Osteocyte (in vitro differentiated cells): ENCODE measurements at regions not wholly inside any gene's neighbourhood (a gene's known extent, or its start where the extent isn't known, plus 50 kb on each side); places are given as distances from the start of the nearest gene placed in this dataset.

Source experiments
- DNase-seq: peaks from one replicate; pipeline ENCODE4 v3.0.0; 2021; ENCODE audit warnings: mixed read lengths; ENCODE audit not compliant: unreplicated experiment; ENCODE audit errors: extremely low spot score
- H3K27ac Mint-ChIP-seq: one replicate; pipeline ENCODE4 v1.8.0; 2021; ENCODE audit warnings: mild to moderate bottlenecking, mixed read lengths; ENCODE audit not compliant: unreplicated experiment
- H3K27me3 Mint-ChIP-seq: one replicate; pipeline ENCODE4 v1.8.0; 2021; ENCODE audit warnings: mixed read lengths; ENCODE audit not compliant: unreplicated experiment
- H3K36me3 Mint-ChIP-seq: one replicate; pipeline ENCODE4 v1.8.0; 2021; ENCODE audit warnings: mixed read lengths; ENCODE audit not compliant: unreplicated experiment
- H3K4me1 Mint-ChIP-seq: one replicate; pipeline ENCODE4 v1.8.0; 2021; ENCODE audit warnings: mixed read lengths; ENCODE audit not compliant: unreplicated experiment
- H3K4me3 Mint-ChIP-seq: one replicate; pipeline ENCODE4 v1.8.0; 2021; ENCODE audit warnings: mild to moderate bottlenecking, moderate library complexity, mixed read lengths; ENCODE audit not compliant: unreplicated experiment
- H3K9me3 Mint-ChIP-seq: one replicate; pipeline ENCODE4 v1.8.0; 2021; ENCODE audit warnings: mixed read lengths; ENCODE audit not compliant: unreplicated experiment
- TF ChIP-seq, protein P1 (sequence below): fragments of 200-600 bp; sonication (generic); IDR thresholded peaks from 2 replicates; pipeline ENCODE4 v1.5.0; 2021; ENCODE audit warnings: antibody characterized with exemption, mild to moderate bottlenecking, moderate library complexity

GRCh38 chr10:54905578-54906192, 104.7 kb upstream of the PCDH15 start:
- no peak for DNase-seq
- TF ChIP-seq, protein P1, sequence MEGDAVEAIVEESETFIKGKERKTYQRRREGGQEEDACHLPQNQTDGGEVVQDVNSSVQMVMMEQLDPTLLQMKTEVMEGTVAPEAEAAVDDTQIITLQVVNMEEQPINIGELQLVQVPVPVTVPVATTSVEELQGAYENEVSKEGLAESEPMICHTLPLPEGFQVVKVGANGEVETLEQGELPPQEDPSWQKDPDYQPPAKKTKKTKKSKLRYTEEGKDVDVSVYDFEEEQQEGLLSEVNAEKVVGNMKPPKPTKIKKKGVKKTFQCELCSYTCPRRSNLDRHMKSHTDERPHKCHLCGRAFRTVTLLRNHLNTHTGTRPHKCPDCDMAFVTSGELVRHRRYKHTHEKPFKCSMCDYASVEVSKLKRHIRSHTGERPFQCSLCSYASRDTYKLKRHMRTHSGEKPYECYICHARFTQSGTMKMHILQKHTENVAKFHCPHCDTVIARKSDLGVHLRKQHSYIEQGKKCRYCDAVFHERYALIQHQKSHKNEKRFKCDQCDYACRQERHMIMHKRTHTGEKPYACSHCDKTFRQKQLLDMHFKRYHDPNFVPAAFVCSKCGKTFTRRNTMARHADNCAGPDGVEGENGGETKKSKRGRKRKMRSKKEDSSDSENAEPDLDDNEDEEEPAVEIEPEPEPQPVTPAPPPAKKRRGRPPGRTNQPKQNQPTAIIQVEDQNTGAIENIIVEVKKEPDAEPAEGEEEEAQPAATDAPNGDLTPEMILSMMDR, result no peak
- Mint-ChIP-seq H3K36me3 (no peaks in the 10 kb centered on the region), H3K27ac (no peak overlapping the region), H3K27me3 (no peaks in the 10 kb centered on the region), H3K4me3 (no peak overlapping the region), H3K9me3 (no peaks in the 10 kb centered on the region), H3K4me1 (peaks cover 7% of the 10 kb centered on the region)

GRCh38 chr10:54904833-54905232, 103.8 kb upstream of the PCDH15 start:
- no peak overlapping the region for H3K4me3 Mint-ChIP-seq
- no peaks in the 10 kb centered on the region for H3K27me3 Mint-ChIP-seq
- TF ChIP-seq, protein P1, result no peak
- no peak overlapping the region for H3K27ac Mint-ChIP-seq
- H3K4me1 Mint-ChIP-seq, result peaks cover 7% of the 10 kb centered on the region
- DNase-seq, result no peak
- H3K9me3 Mint-ChIP-seq, result no peaks in the 10 kb centered on the region
- H3K36me3 Mint-ChIP-seq, result no peaks in the 10 kb centered on the region

GRCh38 chr10:54903745-54904144, 102.7 kb upstream of the PCDH15 start:
- H3K4me1 Mint-ChIP-seq, result peaks cover 7% of the 10 kb centered on the region
- H3K36me3 Mint-ChIP-seq, result no peaks in the 10 kb centered on the region

DNA sequence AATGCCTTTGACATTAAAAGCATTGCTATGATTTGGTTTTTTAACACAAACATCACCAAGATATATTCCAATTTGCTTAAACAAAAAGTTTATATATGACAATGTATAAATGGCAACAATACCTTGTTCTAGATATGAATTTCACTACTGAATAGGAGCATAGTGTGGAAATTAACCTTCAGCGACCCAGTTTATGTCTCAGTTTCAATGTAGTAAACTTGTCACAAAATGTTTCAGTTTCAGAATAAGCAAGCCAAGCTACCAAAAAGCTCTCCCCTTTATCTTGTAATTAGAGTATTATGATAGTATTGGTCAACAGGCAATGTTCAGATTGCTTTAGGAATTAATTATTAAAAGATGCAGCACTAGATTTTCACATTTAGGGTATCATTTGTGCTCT, 99.6 kb upstream of the PCDH15 start:
- Mint-ChIP-seq H3K36me3 (no peaks in the 10 kb centered on the region), H3K4me1 (peaks cover 6% of the 10 kb centered on the region), H3K9me3 (no peaks in the 10 kb centered on the region), H3K27me3 (no peaks in the 10 kb centered on the region), H3K27ac (no peak overlapping the region), H3K4me3 (no peak overlapping the region)
- no peak for DNase-seq
- TF ChIP-seq, protein P1, result no peak

More at GRCh38 chr10:54903745-54904144, 102.7 kb upstream of the PCDH15 start:
- H3K27ac Mint-ChIP-seq, result no peak overlapping the region
- no peak for DNase-seq
- TF ChIP-seq, protein P1, result no peak
- no peaks in the 10 kb centered on the region for H3K9me3 Mint-ChIP-seq
- no peaks in the 10 kb centered on the region for H3K27me3 Mint-ChIP-seq
- no peak overlapping the region for H3K4me3 Mint-ChIP-seq

DNA sequence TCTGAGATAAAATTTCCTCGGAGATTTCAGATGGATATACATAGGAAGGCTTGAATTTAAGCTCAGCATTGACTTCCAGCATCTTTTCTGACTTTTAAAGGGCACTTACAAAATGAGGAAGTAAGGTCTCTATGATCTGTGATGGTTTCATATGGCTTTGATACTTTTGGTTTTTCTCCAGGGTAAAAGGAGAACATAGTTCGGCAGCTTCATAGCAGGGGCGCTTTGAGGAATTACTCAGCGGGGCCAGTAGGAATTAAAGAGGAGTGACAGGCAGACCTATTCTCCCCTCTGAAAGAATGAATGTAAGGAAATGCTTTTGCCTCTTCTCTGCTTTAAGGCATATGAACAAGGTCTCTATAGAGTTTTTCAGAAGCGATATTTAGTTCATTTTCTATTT, 80.0 kb upstream of the PCDH15 start:
- Mint-ChIP-seq H3K4me3 (no peak overlapping the region), H3K27me3 (peaks cover 5% of the 10 kb centered on the region), H3K9me3 (no peaks in the 10 kb centered on the region), H3K27ac (no peak overlapping the region), H3K36me3 (no peaks in the 10 kb centered on the region), H3K4me1 (peaks cover 4% of the 10 kb centered on the region)
- TF ChIP-seq, protein P1, result no peak
- no peak for DNase-seq
